ENCODE measurements at regions not wholly inside any gene's neighbourhood (a gene's known extent, or its start where the extent isn't known, plus 50 kb on each side); places are given as distances from the start of the nearest gene placed in this dataset.
A peak's percentile ranks its signal among the peaks of the same experiment; 100 is the strongest.

- Histone ChIP-seq H3K27me3 (ENCODE audit: insufficient read depth, low read length) (no peaks in the 10 kb centered on the region; the same call in 1 of the 2 replicates), H4K8ac (replicated peaks; ENCODE audit: insufficient read length, low read depth, low read length) (no peak overlapping the region), H3K79me1 (ENCODE audit: insufficient read depth, low read depth, low read length, poor library complexity, severe bottlenecking) (peaks cover 8% of the 10 kb centered on the region), H4K5ac (ENCODE audit: insufficient read length, low read depth, low read length) (no peak overlapping the region), H2AK5ac (ENCODE audit: insufficient read length, low read length) (no peak overlapping the region), H4K20me1 (ENCODE audit: control insufficient read depth, insufficient read depth, insufficient read length) (no peaks in the 10 kb centered on the region), H2AFZ (ENCODE audit: low read length) (no peak overlapping the region), H3K9me3 (ENCODE audit: control insufficient read depth, low read depth, low read length) (no peaks in the 10 kb centered on the region), H3K23ac (ENCODE audit: insufficient read length, low read depth, low read length) (no peak overlapping the region), H3K9ac (ENCODE audit: extremely low read depth, insufficient read length, low read length) (no peak overlapping the region), H3K27ac (ENCODE audit: insufficient read length, low read depth, low read length) (no peak overlapping the region), H3T11ph (ENCODE audit: low read length) (no peak overlapping the region), H4K91ac (ENCODE audit: insufficient read length, low read depth, low read length) (no peak overlapping the region), H3K4me1 (ENCODE audit: insufficient read depth, low read length) (peaks cover 4% of the 10 kb centered on the region; the same call in 1 of the 2 replicates), H3K79me2 (ENCODE audit: insufficient read depth, low read length) (peaks cover 20% of the 10 kb centered on the region; the same call in 1 of the 2 replicates), H2BK15ac (ENCODE audit: low read depth, low read length) (no peak overlapping the region), H3K18ac (ENCODE audit: insufficient read length, low read depth, low read length) (no peak overlapping the region), H3K4ac (ENCODE audit: low read depth, low read length) (no peak overlapping the region), H3K14ac (ENCODE audit: insufficient read depth, low read length) (peak overlapping the region; percentile 68; the same call in 1 of the 2 replicates), H2BK120ac (ENCODE audit: low read depth, low read length, poor library complexity, severe bottlenecking) (no peak overlapping the region), H3K4me2 (ENCODE audit: insufficient read depth, insufficient read length, low read length) (no peak overlapping the region), H2BK5ac (ENCODE audit: insufficient read length, low read length) (no peak overlapping the region), H3K23me2 (ENCODE audit: insufficient read length, low read depth, low read length, poor library complexity, severe bottlenecking) (peaks cover 11% of the 10 kb centered on the region), H2BK20ac (ENCODE audit: low read depth, low read length, poor library complexity, severe bottlenecking) (no peak overlapping the region), H2BK12ac (ENCODE audit: insufficient read length, low read depth, low read length) (no peak overlapping the region), H3K56ac (ENCODE audit: insufficient read length, low read depth, low read length) (no peak overlapping the region)
- Mint-ChIP-seq H3K9me3 (no peaks in the 10 kb centered on the region), H3K36me3 (ENCODE audit: insufficient read depth in 1 of 3, low read depth in 3 of 3) (peaks cover 0 to 5% (median 2%) of the 10 kb centered on the region in 3 experiments; a peak in 3 of 7 replicates), H3K27me3 (ENCODE audit: low read depth) (peaks cover 21% of the 10 kb centered on the region), H3K27ac (no peak overlapping the region), H3K4me3 (no peak overlapping the region), H3K4me1 (peaks cover 48 to 57% of the 10 kb centered on the region in 2 experiments)
- no peak for DNase-seq
- no peak for TF ChIP-seq CTCF (conservative IDR thresholded peaks at IDR 0.05)
- no CpG with 5 or more reads among the region's 3 CpGs for WGBS (ENCODE audit: extremely low coverage, insufficient read length, low lambda C conversion rate)
Observed at GRCh38 chr11:129275828-129276227, 83.7 kb upstream of the ARHGAP32 start.

Measured in H9 (cell line).